ENCODE measurements at regions not wholly inside any gene's neighbourhood (a gene's known extent, or its start where the extent isn't known, plus 50 kb on each side); places are given as distances from the start of the nearest gene placed in this dataset.
"Not testable (repeated sequence)": the region's sequence is repeated elsewhere in the genome, so short reads cannot be mapped to it uniquely, and the experiment has no call there.

DNA sequence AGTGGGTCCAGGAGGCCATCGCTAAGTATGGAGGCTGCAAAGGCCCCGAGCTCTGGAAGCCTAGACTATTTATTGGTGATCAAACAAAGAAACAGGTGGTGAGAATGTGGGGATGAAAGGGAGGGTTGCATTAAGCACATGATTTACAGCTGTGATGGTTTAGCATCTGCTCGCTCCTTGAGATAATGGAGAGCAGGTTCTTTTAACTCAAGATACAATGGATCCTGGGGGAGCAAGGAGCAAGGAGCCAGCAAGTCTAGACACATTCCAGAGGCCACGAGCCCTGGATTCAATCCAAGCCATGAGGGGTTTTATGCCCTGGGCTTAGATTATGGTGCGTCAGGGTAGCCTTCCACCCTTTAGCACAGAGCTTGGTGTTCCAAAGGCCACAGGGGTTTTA lies 460.3 kb downstream of the GJA1 start:
- TF ChIP-seq, protein P1, sequence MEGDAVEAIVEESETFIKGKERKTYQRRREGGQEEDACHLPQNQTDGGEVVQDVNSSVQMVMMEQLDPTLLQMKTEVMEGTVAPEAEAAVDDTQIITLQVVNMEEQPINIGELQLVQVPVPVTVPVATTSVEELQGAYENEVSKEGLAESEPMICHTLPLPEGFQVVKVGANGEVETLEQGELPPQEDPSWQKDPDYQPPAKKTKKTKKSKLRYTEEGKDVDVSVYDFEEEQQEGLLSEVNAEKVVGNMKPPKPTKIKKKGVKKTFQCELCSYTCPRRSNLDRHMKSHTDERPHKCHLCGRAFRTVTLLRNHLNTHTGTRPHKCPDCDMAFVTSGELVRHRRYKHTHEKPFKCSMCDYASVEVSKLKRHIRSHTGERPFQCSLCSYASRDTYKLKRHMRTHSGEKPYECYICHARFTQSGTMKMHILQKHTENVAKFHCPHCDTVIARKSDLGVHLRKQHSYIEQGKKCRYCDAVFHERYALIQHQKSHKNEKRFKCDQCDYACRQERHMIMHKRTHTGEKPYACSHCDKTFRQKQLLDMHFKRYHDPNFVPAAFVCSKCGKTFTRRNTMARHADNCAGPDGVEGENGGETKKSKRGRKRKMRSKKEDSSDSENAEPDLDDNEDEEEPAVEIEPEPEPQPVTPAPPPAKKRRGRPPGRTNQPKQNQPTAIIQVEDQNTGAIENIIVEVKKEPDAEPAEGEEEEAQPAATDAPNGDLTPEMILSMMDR (IDR thresholded peaks at IDR 0.05): not testable (repeated sequence)
- not testable (repeated sequence) for TF ChIP-seq POLR2A (IDR thresholded peaks at IDR 0.05); POLR2AphosphoS5 (IDR thresholded peaks at IDR 0.05; ENCODE audit: insufficient read depth in 1 of 2, low read depth in 1 of 2)

Measured in vagina (tissue), 2 donors.